Kidney epithelial cell (primary cell): ENCODE measurements at regions not wholly inside any gene's neighbourhood (a gene's known extent, or its start where the extent isn't known, plus 50 kb on each side); places are given as distances from the start of the nearest gene placed in this dataset.

Experiments
- DNase-seq: peaks from one replicate; pipeline ENCODE4 v3.0.0-alpha.2; 2010; ENCODE audit warnings: low read depth
- H3K27me3 ChIP-seq: 2 replicates; pipeline ENCODE4 v1.6.0; 2011; ENCODE audit warnings: low read length; ENCODE audit not compliant: control insufficient read depth, insufficient read depth
- H3K36me3 ChIP-seq: 2 replicates; pipeline ENCODE4 v1.5.1; 2011; ENCODE audit warnings: low read length; ENCODE audit not compliant: control insufficient read depth, insufficient read depth
- H3K4me3 ChIP-seq: 2 replicates; pipeline ENCODE4 v1.5.1; 2011; ENCODE audit warnings: low read depth, mild to moderate bottlenecking, control low read depth, low read length
- TF ChIP-seq, protein P1 (sequence below): IDR thresholded peaks from 2 replicates; pipeline ENCODE4 v1.5.1; 2011; ENCODE audit warnings: mild to moderate bottlenecking, moderate library complexity, low read length, control low read depth, inconsistent platforms; ENCODE audit not compliant: insufficient read depth, poor library complexity, severe bottlenecking

DNA sequence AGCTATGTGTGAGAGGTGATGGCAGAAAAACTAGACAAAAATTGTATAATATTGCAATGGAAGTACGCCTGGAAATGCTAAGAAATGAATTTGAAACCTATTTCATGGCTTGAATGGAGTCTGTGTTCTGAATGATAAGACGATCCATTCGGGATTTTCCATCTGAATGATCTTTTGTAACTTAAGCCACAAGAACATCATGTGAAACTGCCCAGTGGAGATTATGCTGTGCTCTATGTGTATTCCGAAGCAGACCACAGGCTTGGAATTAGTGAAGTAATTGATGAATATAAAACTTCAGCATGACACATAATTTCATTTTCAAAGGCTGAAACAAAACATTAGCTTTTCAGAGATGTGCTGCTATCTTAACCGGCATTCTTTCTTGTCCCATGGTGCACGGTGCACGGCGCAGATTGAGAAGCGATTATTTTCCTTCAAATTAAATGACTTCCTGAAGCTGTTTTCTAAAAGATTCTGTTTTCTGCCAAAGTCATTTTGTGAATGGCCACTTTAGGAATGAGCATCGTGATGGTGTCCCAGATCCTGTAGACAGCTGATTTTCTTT is 652.9 kb downstream of the PLA2G4A start:
- Histone ChIP-seq H3K4me3 (no peak overlapping the region), H3K36me3 (no peaks in the 10 kb centered on the region), H3K27me3 (no peaks in the 10 kb centered on the region)
- TF ChIP-seq, protein P1, sequence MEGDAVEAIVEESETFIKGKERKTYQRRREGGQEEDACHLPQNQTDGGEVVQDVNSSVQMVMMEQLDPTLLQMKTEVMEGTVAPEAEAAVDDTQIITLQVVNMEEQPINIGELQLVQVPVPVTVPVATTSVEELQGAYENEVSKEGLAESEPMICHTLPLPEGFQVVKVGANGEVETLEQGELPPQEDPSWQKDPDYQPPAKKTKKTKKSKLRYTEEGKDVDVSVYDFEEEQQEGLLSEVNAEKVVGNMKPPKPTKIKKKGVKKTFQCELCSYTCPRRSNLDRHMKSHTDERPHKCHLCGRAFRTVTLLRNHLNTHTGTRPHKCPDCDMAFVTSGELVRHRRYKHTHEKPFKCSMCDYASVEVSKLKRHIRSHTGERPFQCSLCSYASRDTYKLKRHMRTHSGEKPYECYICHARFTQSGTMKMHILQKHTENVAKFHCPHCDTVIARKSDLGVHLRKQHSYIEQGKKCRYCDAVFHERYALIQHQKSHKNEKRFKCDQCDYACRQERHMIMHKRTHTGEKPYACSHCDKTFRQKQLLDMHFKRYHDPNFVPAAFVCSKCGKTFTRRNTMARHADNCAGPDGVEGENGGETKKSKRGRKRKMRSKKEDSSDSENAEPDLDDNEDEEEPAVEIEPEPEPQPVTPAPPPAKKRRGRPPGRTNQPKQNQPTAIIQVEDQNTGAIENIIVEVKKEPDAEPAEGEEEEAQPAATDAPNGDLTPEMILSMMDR: no peak
- no peak for DNase-seq

DNA sequence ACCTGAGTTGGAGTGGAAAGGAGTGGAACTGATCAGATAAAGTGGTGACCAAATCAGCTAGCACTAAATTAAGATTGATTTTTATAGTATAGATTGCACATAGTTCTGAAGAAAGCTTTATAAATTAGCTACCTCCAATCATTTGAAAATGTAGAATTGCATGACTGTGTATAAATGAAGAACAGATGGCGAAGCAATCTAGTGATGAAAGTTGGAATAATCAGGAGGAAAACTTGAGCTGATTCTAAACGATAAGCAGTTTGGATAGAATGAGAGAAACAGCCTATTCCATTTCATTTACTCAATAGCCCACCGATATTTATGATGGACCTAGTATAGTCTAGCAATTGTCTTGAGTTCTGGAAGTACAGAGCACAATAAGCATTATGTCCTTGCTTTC is 661.5 kb downstream of the PLA2G4A start:
- Histone ChIP-seq H3K27me3 (no peaks in the 10 kb centered on the region), H3K36me3 (no peaks in the 10 kb centered on the region), H3K4me3 (no peak overlapping the region)
- TF ChIP-seq, protein P1: no peak
- no peak for DNase-seq

DNA sequence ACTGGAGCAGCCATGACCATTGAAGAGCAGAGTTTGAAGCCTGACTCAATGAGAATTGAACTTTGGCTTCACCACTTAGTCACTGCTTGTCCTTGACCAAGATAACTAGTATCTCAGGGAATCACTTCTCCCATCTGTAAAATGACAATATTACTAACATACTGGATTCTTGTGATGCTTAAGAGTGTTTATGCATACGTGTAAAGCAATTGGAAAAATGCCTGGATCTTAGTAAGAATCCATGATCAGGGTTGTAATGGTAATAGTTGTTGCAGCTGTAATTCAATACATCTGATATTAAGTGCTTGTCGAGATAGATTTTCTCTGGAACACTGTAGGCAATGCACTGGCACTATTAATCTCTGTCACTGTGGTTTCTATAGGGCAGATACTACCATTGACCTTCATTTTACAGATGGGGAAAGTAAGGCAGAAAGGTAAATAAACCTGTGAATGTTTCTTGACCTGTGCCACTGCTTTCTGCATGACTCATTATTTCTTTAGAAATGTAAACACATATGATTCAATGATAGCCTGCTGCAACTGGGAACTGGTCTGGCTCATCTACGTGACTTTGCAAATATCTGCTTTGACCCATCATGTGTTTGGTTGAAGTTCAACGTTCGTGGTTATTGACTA is 662.5 kb downstream of the PLA2G4A start:
- TF ChIP-seq, protein P1: no peak

DNA sequence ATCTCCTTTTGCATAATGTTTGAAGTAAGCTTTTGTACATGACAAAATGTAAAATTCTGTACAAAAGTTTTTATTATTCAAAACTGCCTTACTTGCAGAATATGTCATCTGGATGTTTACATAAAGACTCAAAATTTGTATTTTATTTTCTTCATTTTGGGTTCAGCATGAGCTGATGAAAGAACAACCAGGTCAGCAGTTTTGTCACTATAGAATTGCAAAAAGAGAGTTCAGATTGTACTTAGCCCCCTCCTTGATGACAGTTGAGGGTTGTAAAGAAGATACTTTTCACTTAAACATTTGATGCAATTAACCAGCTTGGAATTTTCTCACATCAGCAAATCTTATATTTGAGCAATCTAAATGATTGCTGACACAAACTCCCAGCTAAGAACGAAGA is 669.3 kb downstream of the PLA2G4A start:
- Histone ChIP-seq H3K4me3 (no peak overlapping the region), H3K27me3 (no peaks in the 10 kb centered on the region), H3K36me3 (no peaks in the 10 kb centered on the region)
- TF ChIP-seq, protein P1: no peak
- DNase-seq: no peak

More for the DNA sequence above, 662.5 kb downstream of the PLA2G4A start:
- Histone ChIP-seq H3K36me3 (no peaks in the 10 kb centered on the region), H3K4me3 (no peak overlapping the region), H3K27me3 (no peaks in the 10 kb centered on the region)
- no peak for DNase-seq

DNA sequence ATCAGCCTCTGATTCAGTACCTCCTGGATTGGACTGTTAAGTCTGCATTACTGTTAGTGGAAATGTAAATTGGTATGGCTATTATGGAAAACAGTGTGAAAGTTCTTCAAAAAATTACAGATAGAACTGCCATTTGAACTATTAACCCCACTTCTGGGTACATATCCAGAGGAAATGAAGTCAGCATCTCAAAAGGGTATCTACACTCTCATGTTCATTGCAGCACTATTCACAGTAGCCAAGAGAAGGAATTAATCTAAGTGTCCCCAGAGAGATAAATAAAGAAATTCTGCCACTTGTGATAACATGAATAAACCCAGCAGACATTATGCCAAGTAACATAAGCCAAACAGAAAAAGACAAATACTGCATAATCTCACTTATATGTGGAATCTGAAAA is 676.0 kb downstream of the PLA2G4A start:
- no peaks in the 10 kb centered on the region for H3K36me3 ChIP-seq
- DNase-seq: no peak

More for the DNA sequence above, 676.0 kb downstream of the PLA2G4A start:
- TF ChIP-seq, protein P1: no peak
- H3K4me3 ChIP-seq: no peak overlapping the region
- H3K27me3 ChIP-seq: no peaks in the 10 kb centered on the region
